ENCODE measurements at regions not wholly inside any gene's neighbourhood (a gene's known extent, or its start where the extent isn't known, plus 50 kb on each side); places are given as distances from the start of the nearest gene placed in this dataset.

DNA sequence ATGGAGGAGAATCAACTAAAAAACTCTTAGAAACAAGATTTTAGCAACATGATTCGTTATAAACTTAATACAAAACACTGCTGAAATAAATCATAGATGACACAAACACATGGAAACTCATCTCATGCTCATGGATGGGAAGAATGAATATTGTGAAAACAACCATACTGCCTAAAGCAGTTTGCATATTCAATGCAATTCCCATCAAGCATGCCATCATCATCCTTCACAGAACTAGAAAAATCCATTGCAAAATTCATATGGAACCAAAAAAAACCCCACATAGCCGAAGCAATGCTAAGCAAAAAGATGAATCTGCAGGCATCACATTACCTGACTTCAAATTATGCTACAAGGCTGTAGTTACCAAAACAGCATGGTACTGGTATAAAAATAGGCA lies 1015.8 kb upstream of the GRIA3 start:
- TF ChIP-seq CTCF (IDR thresholded peaks at IDR 0.05; ENCODE audit: low read depth, low read length) (no peak), MAX (IDR thresholded peaks at IDR 0.05; ENCODE audit: low read depth, low read length) (no peak)

Data from NB4 (cell line).